ENCODE measurements at regions not wholly inside any gene's neighbourhood (a gene's known extent, or its start where the extent isn't known, plus 50 kb on each side); places are given as distances from the start of the nearest gene placed in this dataset.
A peak's percentile ranks its signal among the peaks of the same experiment; 100 is the strongest.

DNA sequence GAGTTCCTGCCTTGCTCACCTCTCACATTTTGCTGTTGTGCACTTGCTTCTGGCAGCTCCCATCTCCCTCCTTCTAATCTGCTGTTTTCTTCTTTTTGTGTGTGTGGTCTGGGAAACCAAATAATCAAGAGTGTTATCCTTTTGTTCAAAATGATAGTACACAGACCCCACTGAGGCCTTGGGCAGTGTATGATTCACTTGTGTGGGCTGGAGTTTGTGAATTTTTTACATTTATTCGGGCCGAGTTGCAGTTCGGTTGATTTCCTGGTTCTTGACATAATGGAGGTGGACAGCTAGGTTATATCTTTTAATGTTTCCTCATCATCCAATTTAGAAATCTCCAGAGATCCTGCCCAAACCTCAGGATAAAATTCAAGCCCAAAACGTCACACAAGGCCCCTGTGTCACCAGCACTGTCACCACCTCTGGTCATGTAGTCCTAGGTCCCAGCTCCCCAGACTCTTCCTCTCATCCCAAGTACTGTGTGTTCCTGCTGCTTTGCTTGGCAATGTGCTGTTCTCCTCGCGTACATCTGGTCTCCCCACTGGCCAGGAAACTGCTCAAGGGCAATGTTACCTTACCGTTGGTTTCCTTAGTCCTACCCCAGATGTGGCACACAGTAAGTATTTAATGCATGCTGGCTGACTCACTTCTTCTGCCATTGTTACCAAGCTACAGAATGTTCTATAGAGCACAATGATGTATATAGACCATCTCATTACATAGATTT lies 55.7 kb upstream of the PHACTR2 start:
- DNase-seq (ENCODE audit: low read depth in 2 of 3, low spot score in 2 of 3), result no peak

DNA sequence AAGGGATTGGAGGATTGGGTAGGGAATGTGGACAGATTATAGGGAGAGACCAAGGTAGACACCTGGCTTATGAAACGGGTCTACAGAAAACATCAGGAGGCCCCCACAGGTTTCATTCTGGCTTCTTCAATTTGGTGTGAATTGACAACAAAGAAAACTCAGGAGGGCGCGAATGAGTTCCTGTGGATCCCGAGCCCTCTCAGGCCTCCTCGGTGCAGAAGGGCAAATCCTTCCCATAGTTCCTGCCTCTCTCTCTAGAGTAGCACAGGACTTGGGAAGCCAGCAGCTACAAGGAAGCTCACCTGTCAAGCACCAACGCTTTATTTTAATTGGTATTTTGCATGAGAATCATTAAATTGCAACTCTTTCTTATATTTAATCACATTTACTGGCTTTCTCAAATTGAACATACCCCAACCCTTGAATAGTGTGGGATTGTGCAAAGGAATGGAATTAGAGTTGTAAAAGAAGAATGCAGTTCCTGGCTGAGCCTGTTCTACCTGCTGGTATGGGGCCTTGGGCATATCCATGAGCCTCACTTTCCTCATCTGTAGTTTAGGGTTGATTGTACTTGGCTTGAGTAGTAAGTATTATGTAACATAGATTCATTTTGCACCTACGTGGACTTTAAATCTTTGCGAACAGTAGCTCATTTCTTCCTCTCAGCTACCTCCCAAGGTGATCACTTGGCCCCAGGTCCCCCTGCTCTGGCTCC lies 56.4 kb upstream of the PHACTR2 start:
- DNase-seq (ENCODE audit: low read depth in 2 of 3, low spot score in 2 of 3), result no peak

DNA sequence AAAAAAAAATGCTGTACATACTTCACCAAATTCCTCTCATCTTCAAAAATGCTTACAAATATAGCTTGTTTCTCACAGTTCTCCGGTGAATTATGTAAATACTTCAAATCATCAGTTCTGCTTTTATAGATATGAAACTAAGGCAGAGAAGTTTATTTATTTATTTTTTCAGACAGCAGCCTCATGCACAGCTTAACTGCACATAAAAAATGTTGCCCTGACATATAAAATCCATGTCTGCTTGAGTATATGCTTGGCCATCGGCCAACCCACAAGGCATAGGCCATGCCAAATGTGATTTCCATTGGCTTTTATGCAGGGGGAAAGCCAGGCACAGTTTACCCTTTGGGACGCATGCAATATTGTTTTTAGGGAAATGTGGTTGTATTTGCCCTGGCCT lies 57.3 kb upstream of the PHACTR2 start:
- DNase-seq (ENCODE audit: low read depth in 2 of 3, low spot score in 2 of 3), result peak in 1 of 3 donors; percentile 41

DNA sequence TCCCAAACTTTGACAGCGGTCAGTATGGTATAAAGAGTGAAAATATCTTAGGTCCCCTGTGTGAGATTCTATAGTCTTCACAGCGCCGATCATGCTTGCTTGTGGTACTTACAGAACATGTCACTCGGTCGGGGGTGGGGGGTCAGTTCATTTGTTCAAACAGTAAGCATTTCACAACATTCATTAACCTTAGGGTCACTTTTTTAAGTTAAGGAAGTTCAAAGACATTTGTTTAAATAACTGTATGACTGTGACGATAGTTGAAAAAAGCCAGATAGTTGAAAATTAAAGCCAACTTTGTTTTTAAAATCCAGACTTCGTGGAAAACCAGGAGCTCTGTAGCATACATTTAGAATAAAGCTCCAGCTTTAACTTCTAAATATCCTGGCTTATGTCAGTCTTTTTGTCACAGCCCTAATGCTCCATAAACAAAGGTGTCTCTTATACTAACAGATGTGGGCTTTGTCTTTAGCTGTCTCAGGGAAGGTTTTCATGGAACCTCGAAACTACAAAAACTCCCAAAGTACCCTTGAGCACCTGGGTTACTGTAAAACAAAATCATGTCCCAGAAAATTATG lies 57.9 kb upstream of the PHACTR2 start:
- no peak for DNase-seq (ENCODE audit: low read depth in 2 of 3, low spot score in 2 of 3)

DNA sequence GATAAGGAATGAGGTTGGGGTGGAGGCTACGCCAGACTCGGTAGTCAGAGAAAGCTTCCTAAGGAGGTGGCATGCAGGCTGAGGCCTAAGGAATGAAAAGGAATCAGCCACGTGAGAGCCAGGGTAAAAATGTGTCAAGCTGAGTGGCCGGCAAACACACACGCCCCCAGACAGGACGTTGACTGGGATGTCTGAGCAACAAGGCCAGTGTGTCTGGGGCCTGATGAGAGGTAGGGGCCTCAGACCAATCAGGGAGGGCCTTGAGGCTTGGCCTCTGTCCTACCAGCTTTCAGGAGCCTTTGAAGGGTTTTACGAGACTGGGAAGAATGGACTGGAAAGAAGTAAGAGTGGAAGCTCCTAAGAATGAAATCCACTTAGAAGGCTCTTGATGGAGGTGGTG lies 61.0 kb upstream of the PHACTR2 start:
- DNase-seq (ENCODE audit: low read depth in 2 of 3, low spot score in 2 of 3), result no peak

DNA sequence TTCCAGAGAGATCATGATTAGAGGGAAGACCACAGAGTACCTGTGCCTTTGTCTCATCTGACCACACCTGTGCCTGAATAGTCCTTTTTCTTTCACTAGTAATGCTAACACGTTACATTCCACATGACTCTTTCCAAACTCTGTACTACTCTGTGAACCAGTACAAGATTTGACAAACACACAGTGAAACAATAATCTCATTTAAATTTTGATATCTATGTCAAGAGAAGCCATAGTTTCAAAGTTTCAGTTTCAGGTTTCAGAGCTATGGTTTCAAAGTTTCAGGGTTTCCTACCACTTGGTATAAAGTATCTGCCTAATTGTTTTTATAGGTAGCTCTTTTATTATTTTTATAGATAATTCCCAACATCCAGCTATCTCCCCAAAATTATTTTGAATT lies 62.0 kb upstream of the PHACTR2 start:
- no peak for DNase-seq (ENCODE audit: low read depth in 2 of 3, low spot score in 2 of 3)

DNA sequence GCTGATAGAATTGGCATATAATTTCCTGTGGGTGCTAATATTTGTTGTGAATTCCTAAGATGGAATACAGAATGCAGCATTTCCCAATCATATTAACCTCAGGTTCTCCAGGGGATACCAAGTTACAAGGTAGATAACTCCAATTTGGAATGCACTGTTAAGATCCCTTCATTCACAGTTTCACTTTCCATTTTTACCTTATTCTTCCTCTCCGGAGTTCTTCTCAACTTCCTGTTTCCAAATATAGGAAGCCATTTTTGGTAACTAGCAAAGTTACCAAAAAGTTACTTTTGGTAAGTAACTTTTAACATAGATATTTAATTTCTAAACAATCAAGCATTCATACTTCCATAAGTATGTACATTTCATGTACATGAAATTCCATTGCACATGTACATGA lies 63.5 kb upstream of the PHACTR2 start:
- DNase-seq (ENCODE audit: low read depth in 2 of 3, low spot score in 2 of 3), result peak in 1 of 3 donors; percentile 39

DNA sequence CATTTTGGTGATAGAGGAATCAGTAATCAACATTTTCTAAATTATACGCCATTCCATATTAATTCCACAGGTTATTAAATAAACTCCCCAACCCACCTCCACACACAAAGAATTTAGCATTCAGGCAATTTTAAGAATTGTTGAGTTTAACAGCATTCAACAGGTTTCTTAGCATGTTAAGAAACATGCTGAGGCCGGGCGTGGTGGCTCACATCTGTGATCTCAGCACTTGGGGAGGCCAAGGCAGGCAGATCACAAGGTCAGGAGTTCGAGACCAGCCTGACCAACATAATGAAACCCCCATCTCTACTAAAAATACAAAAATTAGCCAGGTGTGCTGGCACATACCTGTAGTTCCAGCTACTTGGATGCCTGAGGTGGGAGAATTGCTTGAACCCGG lies 64.0 kb upstream of the PHACTR2 start:
- no peak for DNase-seq (ENCODE audit: low read depth in 2 of 3, low spot score in 2 of 3)

DNA sequence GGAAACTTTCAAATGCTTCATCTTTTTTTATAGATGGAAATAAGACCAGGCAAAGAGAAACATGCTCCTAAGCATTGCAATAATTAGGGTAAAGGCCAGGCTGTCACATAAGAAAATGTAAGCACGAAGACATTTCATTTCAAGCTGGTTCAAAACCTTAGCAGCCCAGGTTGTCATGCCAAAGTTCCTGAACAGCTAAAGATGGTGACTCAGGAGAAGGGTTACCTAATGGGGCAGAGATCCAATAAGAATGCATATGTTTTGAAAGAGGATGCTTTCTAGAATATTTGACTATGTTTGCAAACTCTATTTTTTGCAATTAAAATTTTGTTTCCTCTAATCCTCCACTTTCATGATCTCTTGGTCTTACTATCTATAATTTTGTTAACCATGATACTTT lies 65.6 kb upstream of the PHACTR2 start:
- no peak for DNase-seq (ENCODE audit: low read depth in 2 of 3, low spot score in 2 of 3)

DNA sequence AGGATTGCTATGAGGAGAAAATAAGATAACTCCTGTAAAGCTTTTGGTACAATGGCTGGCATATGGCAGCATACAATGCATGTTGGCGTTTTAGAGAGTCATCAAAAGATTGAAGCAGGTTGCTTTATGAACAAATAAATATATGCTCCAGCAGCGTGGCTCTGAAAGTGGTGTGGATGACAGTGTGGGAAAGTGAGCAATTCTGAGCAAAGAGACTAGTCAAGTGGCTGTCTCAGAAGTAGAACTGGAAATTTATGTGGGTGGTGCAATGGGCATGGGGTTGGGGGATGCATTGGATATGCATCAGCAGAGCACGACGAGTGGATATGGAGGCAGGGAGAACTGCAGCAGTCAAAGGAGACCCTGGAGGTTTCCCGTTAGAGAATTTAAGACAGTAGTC lies 66.2 kb upstream of the PHACTR2 start:
- DNase-seq (ENCODE audit: low read depth in 2 of 3, low spot score in 2 of 3), result no peak

DNA sequence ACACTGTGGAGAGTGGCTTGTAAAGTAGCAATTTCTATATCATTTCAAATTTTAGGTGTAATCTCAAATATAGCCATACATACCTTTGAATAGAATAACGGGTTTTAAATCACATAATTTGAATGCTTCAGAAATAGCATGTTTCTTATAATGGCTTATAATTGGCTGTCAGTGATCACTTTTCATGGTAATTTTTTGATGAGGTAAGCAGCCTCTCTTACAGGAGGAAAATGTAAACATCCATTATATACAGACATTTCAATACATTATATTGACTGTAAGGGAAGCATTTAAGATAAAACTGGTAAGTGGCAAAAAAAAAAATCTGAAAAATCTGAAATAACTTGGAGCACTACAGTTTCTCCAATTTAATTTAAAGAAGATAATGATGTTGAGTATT lies 67.8 kb upstream of the PHACTR2 start:
- DNase-seq (ENCODE audit: low read depth in 2 of 3, low spot score in 2 of 3), result no peak

DNA sequence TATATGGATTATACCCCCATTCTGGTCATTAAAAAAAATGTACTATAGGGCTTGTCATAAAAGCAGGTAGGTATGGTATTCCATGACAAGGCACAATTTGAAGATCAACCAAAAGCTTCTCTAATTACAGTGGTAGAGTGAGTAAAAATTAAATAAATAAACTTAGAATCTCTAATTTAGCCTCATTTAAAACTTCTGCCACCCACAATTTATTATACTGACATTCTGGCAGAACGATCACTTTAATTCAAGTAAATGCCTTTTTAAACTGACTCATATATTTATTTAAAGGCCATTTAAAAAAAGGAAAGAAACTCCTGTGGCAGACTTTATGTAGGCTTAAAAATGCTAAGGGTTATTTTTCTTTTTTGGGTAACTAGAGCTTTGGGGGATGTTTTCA lies 68.3 kb upstream of the PHACTR2 start:
- no peak for DNase-seq (ENCODE audit: low read depth in 2 of 3, low spot score in 2 of 3)

DNA sequence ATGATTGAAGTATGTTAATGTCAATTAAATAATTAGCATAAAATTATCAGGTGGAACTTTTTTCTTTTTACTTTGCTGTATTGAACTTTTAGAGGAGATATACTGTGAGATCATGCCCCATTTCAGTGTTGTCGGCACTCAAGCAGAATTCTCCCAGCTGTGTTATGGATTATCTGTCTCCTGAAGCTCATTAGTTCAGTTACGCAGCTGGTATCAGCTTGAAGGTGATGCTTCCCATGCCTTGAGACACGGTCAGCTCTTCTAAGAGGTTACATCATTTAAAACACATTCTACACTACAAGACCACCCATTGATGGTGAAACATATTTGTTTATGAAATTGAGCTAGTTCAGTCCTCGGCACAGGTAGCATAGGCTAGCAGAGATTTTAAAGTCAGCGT lies 68.9 kb upstream of the PHACTR2 start:
- DNase-seq (ENCODE audit: low read depth in 2 of 3, low spot score in 2 of 3), result no peak

DNA sequence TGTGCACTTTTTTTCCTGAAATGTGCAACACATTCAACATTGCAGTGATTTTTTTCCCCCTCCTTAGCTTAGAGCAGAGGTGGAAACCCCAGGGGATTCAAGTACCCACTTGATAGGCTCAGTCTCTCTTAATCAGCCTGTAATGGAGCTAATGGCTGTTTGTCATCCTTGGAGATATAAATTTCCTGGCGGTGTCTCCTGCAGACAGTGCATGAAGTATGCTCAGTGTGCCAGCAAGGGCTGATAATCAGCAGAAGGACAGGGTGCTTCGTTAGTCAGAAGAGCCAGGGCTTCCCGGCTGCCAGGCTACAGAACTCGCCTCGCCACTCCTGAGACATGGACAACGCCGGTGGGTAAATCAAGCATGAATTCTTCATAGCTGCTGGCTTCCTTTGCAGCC lies 69.8 kb upstream of the PHACTR2 start:
- DNase-seq (ENCODE audit: low read depth in 2 of 3, low spot score in 2 of 3), result no peak

DNA sequence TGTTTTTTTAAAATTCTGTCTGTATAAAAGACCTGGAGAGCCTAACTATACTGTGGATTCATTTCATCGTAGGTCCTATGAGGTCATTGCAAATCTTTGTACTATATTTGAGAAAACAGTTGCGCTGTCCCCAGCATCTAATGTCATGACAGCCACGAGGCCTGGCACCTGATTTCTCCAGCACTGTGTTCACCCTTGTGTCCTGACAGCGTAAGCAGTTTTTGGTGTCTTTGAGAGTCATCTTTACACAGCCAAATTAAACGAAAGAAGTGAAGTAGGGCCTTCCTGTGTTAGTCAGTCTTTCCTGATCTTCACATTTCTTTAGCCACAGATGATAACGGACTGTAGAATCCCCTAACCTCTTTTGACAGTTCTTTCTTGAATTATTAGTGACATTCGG lies 70.6 kb upstream of the PHACTR2 start:
- peak in 2 of 3 donors; percentile 5 to 17 for DNase-seq (ENCODE audit: low read depth in 2 of 3, low spot score in 2 of 3)

DNA sequence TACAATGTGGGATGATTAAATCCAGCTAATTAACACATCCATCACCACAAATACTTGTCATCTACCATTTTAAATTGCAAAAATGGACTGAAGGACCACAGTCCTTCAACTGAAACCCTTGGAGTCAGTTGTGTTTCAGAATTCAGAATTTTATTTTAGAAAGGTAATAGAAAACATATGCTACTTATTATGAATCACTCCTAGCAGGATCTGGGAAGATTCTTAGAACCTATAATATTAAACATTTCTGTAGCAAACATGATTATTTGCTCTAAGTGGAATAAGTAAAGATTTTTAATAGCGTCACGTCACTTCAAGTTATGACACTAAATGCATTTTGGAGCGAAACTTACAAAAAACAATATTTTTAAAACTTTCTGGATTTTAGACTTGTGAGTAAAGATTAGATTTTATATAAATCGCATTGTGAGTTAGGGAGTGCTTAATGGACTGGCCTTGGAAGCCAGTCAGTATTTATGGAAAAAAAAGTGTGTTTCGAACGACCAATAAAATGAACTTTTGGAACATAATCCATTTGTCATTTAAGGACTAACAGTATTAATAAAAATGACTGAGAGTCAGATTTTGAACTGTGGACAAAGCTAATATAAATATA lies 71.8 kb upstream of the PHACTR2 start:
- DNase-seq (ENCODE audit: low read depth in 2 of 3, low spot score in 2 of 3), result no peak

DNA sequence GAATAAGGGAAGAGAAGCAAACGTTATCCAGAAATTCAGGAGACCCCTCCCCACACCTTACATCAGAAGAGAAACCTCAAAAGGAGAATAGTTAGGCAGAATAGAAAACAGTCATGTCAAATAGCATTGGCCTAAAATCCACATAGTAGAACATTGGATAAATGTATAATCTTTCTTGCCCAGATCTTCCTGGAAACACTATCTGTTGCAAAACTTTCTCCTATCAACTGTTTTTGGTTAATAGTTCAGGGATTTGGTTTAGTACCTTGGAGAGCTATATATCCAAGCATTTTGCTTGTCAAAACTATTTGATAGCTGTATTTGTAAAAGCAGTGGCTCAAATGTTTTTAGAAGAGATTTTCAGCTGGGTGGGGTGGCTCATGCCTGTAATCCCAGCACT lies 74.3 kb upstream of the PHACTR2 start:
- DNase-seq (ENCODE audit: low read depth in 2 of 3, low spot score in 2 of 3), result no peak

DNA sequence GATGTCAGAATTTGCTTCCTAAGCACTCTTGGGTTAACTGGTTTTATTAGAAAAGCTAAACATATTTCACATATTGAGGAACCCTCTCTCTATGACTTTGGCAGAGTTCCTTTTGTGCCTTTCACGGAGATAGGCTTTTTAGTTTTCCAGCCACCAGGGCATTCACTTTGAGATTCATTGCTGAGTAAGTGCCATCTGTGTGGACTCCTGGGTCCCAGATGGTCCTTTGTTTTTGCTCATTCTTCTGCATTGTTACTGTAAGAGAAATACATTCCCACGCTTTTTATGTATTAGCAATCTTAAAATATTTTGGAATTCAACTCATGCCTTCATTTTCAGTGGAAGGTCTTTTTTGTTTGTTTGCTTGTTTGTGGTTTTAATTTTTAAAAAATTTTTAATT lies 76.3 kb upstream of the PHACTR2 start:
- no peak for DNase-seq (ENCODE audit: low read depth in 2 of 3, low spot score in 2 of 3)

DNA sequence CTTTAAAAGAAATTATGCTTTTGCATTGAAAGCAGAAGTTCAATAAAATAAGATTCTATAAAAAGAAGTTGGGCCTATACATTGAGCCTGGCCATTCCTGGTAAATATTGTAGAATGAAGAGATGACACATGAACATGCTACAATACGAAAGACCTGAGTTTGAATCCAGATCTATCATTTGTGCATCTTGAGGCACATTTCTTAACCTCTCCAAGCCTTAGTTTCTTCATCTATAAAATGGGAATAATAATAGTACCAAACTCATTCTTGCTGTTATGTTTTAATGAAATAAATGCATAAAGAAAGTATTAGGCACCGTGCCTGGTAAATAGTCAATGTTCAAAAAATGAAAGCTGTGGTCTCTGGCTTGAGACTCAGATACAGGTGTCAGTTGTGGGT lies 76.9 kb upstream of the PHACTR2 start:
- DNase-seq (ENCODE audit: low read depth in 2 of 3, low spot score in 2 of 3), result no peak

DNA sequence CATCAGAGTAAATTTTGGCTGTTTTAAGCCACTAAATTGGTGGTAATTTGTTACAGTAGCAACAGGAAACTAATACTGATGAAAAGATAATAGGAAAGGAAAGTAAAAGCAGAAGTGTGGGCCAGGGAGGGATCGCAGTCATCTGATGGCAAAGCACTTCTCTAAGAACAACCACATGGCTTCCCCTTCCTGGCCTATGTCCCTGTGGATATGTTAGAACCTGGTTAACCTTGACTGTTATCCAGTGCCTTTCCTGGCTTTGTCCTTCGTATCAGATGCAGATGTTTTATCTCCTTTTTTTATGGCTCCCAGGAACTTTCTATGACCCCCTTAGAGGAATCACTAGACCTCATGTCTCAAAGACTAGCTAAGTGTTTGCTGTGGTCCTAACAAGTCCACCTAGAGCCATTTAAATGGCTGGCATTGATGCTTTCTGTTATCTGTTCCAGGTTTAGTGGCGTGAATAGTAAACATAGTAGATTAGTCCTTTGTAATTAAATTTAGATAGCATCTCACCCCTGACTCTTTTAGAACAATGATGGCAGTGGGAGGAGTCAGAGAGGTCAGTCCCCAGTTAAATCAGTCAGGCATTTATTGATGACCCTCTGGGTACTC lies 79.2 kb upstream of the PHACTR2 start:
- peak in 2 of 3 donors; percentile 61 to 83 for DNase-seq (ENCODE audit: low read depth in 2 of 3, low spot score in 2 of 3)

DNA sequence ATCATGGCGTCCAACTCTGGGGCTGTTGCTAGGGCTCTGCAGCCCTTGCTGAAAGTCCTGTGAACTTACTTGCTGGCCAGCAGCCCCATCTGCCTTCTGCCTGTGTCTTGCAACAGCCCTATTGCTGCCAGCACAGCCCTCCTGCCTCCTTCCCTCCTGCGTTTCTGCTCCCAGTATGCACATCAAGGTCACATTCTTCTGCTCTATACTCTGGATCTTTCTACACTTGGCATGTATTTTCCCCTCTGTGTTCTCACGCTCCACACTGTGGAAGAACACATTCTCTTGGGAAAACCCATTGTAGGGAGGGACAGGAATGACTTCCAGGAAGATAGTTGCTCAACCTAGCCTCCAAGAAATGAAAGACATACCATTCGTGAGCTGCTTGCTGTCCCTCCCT lies 80.9 kb upstream of the PHACTR2 start:
- DNase-seq (ENCODE audit: low read depth in 2 of 3, low spot score in 2 of 3), result no peak
